B cell (primary cell): ENCODE measurements at regions not wholly inside any gene's neighbourhood (a gene's known extent, or its start where the extent isn't known, plus 50 kb on each side); places are given as distances from the start of the nearest gene placed in this dataset.

Experiments used
- EZH2 ChIP-seq: IDR thresholded peaks from 2 replicates; pipeline ENCODE4 v1.6.1; 2012; ENCODE audit warnings: borderline replicate concordance, low read depth, mild to moderate bottlenecking, moderate library complexity, low read length; ENCODE audit not compliant: insufficient read depth, poor library complexity, severe bottlenecking
- TF ChIP-seq, protein P1 (sequence below): fragments of 200-600 bp; IDR thresholded peaks from one replicate; pipeline ENCODE4 v1.8.0; 2022; ENCODE audit warnings: antibody characterized with exemption, mild to moderate bottlenecking

DNA sequence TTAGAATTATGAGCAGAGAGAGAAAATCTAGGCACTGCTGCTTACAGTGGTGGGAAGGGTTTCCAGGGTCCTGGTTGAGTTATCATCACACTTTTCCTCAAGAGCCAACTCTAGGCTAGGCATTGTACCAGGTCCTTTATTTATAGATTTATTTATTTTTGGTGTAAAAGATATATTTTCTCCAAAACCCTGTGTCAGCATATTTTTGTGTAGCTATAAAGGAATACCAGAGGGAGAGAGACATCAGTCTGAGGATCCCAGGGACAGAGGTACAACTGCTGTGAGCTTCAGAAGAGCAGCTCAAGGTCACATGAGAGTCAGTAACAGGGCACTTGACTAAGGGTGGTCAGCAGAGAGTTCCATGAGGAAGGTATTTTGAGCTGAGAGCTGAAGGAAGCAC lies 159.7 kb downstream of the SLC35B3 start:
- TF ChIP-seq EZH2: no peak
- TF ChIP-seq, protein P1, sequence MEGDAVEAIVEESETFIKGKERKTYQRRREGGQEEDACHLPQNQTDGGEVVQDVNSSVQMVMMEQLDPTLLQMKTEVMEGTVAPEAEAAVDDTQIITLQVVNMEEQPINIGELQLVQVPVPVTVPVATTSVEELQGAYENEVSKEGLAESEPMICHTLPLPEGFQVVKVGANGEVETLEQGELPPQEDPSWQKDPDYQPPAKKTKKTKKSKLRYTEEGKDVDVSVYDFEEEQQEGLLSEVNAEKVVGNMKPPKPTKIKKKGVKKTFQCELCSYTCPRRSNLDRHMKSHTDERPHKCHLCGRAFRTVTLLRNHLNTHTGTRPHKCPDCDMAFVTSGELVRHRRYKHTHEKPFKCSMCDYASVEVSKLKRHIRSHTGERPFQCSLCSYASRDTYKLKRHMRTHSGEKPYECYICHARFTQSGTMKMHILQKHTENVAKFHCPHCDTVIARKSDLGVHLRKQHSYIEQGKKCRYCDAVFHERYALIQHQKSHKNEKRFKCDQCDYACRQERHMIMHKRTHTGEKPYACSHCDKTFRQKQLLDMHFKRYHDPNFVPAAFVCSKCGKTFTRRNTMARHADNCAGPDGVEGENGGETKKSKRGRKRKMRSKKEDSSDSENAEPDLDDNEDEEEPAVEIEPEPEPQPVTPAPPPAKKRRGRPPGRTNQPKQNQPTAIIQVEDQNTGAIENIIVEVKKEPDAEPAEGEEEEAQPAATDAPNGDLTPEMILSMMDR: no peak
